Activated CD8-positive, alpha-beta T cell treated with anti-CD3 and anti-CD28 coated beads, Interleukin-2, amount 10 ng/mL, durations not matched to agents 7 days and 5 days (primary cell): ENCODE measurements at regions not wholly inside any gene's neighbourhood (a gene's known extent, or its start where the extent isn't known, plus 50 kb on each side); places are given as distances from the start of the nearest gene placed in this dataset.

Experiments used
- ATAC-seq: fragments of 150-1000 bp; cut with Tn5 transposase; one replicate; pipeline ENCODE4 v1.10.0; 2021; ENCODE audit warnings: moderate library complexity
- CTCF ChIA-PET: fragments of 350-600 bp; sonication (Branson Sonifier 250); formaldehyde crosslinking; loops from one replicate; lab custom pipeline; 2021; ENCODE audit warnings: antibody characterized with exemption; lab: Charles Lee
- POLR2A ChIA-PET: fragments of 350-600 bp; sonication (Branson Sonifier 250); formaldehyde crosslinking; loops from one replicate; lab custom pipeline; 2021; ENCODE audit warnings: antibody characterized with exemption; lab: Charles Lee
- DNase-seq: peaks from one replicate; pipeline ENCODE4 v3.0.0-alpha.2; 2020
- H3K27ac Mint-ChIP-seq: one replicate; pipeline ENCODE4 v1.8.0; 2021; ENCODE audit warnings: mild to moderate bottlenecking, mixed read lengths
- H3K27me3 Mint-ChIP-seq: one replicate; pipeline ENCODE4 v1.8.0; 2021; ENCODE audit warnings: low read depth, mixed read lengths
- H3K36me3 Mint-ChIP-seq: one replicate; pipeline ENCODE4 v1.8.0; 2021; ENCODE audit warnings: low read depth, mixed read lengths
- H3K4me1 Mint-ChIP-seq: one replicate; pipeline ENCODE4 v1.8.0; 2021; ENCODE audit warnings: low read depth, mixed read lengths
- H3K4me3 Mint-ChIP-seq: one replicate; pipeline ENCODE4 v1.8.0; 2021; ENCODE audit warnings: mild to moderate bottlenecking, mixed read lengths
- H3K9me3 Mint-ChIP-seq: one replicate; pipeline ENCODE4 v1.8.0; 2022; ENCODE audit warnings: mixed read lengths; ENCODE audit not compliant: insufficient read depth

GRCh38 chr18:61946449-61946848, 53.6 kb upstream of the RNF152 start:
- Mint-ChIP-seq H3K27ac (no peak overlapping the region), H3K9me3 (no peaks in the 10 kb centered on the region), H3K27me3 (peaks cover 30% of the 10 kb centered on the region), H3K4me1 (peaks cover 19% of the 10 kb centered on the region), H3K4me3 (no peak overlapping the region), H3K36me3 (no peaks in the 10 kb centered on the region)
- ATAC-seq (no peak), DNase-seq (no peak)
- POLR2A ChIA-PET: no interaction called here
- CTCF ChIA-PET: no interaction called here

- Mint-ChIP-seq H3K4me3 (no peak overlapping the region), H3K27me3 (peaks cover 14% of the 10 kb centered on the region)
These were observed 50.6 kb upstream of the RNF152 start for GRCh38 chr18:61943175-61943964.

More at GRCh38 chr18:61943175-61943964, 50.6 kb upstream of the RNF152 start:
- ATAC-seq: no peak
- POLR2A ChIA-PET: no interaction called here
- Mint-ChIP-seq H3K27ac (no peak overlapping the region), H3K9me3 (no peaks in the 10 kb centered on the region), H3K36me3 (no peaks in the 10 kb centered on the region), H3K4me1 (peaks cover 16% of the 10 kb centered on the region)
- DNase-seq: no peak
- CTCF ChIA-PET: no interaction called here
